HCT116 (cell line): ENCODE measurements at regions not wholly inside any gene's neighbourhood (a gene's known extent, or its start where the extent isn't known, plus 50 kb on each side); places are given as distances from the start of the nearest gene placed in this dataset.

Source experiments
- ATAC-seq: fragments of 200-7000 bp; cut with Tn5 transposase; 2 replicates; pipeline ENCODE4 v1.9.1; 2020; ENCODE audit warnings: mild to moderate bottlenecking, moderate library complexity
- BruUV-seq: library from RNA; stranded (reverse); fragments of 400-500 nt; replicated peaks from 2 replicates; lab custom pipeline; 2021; lab: Mats Ljungman, UMichigan
- CTCF ChIA-PET: fragments of 300-600 bp; sonication (Branson Sonifier 250); formaldehyde crosslinking; loops from one replicate; lab custom pipeline; 2021; ENCODE audit warnings: antibody characterized with exemption; lab: Charles Lee
- POLR2A ChIA-PET: fragments of 300-600, 350-600 bp; sonication (Branson Sonifier 250); formaldehyde crosslinking; loops from one replicate; lab custom pipeline; 2021; ENCODE audit warnings: antibody characterized with exemption; lab: Charles Lee
- RAD21 ChIA-PET, 2 experiments: fragments of 300-600 bp; sonication (Branson Sonifier 250); formaldehyde crosslinking; loops; one replicate each; lab custom pipeline; 2023; ENCODE audit warnings: low total read pairs in 2 of 2; ENCODE audit not compliant: uncharacterized antibody in 2 of 2, unreplicated experiment in 2 of 2, low non-redundant PET in 1 of 2; lab: Charles Lee
- DNase-seq: peaks from one replicate; pipeline ENCODE4 v3.0.0-alpha.2; 2010; ENCODE audit warnings: low read depth, low spot score
- H2AFZ ChIP-seq: fragments of 200-600 bp; shearing (Covaris generic), sonication (generic); 2 replicates; pipeline ENCODE4 v1.6.1; 2017; ENCODE audit warnings: low read depth, mixed run types, mixed read lengths, antibody characterized with exemption, low read length; ENCODE audit not compliant: poor library complexity, severe bottlenecking
- H3K27ac ChIP-seq: 2 replicates; pipeline ENCODE4 v1.5.1; 2012; ENCODE audit warnings: low read depth, low read length
- H3K27me3 ChIP-seq: fragments of 200-600 bp; sonication (generic); 2 replicates; pipeline ENCODE4 v1.6.1; 2016; ENCODE audit warnings: mixed run types, low read length, mixed read lengths; ENCODE audit not compliant: insufficient read depth
- H3K36me3 ChIP-seq, 2 experiments: fragments of 200-500 bp in 1 of 2; fragments of 200-600 bp in 1 of 2; sonication (Bioruptor generic) in 1 of 2; sonication (generic) in 1 of 2; 2 replicates each; pipeline versions ENCODE4 v1.5.1 to v1.6.1; 2014 to 2016; ENCODE audit warnings: low read length in 2 of 2, inconsistent platforms in 1 of 2, mixed read lengths in 1 of 2, mixed run types in 1 of 2; ENCODE audit not compliant: insufficient read depth in 2 of 2, control insufficient read depth in 1 of 2
- H3K4me1 ChIP-seq, 2 experiments: fragments of 200-600 bp in 1 of 2; sonication (generic) in 1 of 2; 2 replicates each; pipeline versions ENCODE4 v1.5.1 to v1.6.1; 2012 to 2017; ENCODE audit warnings: low read length in 2 of 2, inconsistent platforms in 1 of 2, mild to moderate bottlenecking in 1 of 2, mixed read lengths in 1 of 2, mixed run types in 1 of 2, moderate library complexity in 1 of 2; ENCODE audit not compliant: insufficient read depth in 2 of 2, control insufficient read depth in 1 of 2
- H3K4me2 ChIP-seq: fragments of 200-600 bp; sonication (generic); 2 replicates; pipeline ENCODE4 v1.6.1; 2017; ENCODE audit warnings: mixed run types, low read length, mixed read lengths
- H3K4me3 ChIP-seq, 2 experiments: fragments of 200-600 bp in 1 of 2; sonication (generic) in 1 of 2; replicated peaks in 1 of 2; 2 replicates each; pipeline ENCODE4 v1.5.1; 2011 to 2016; ENCODE audit warnings: low read length in 2 of 2, control low read depth in 1 of 2, low read depth in 1 of 2, mild to moderate bottlenecking in 1 of 2, mixed read lengths in 1 of 2, mixed run types in 1 of 2
- H3K79me2 ChIP-seq: fragments of 200-600 bp; sonication (generic); 2 replicates; pipeline ENCODE4 v1.6.1; 2017; ENCODE audit warnings: mild to moderate bottlenecking, mixed run types, low read length, moderate library complexity, mixed read lengths; ENCODE audit not compliant: insufficient read depth
- H3K9ac ChIP-seq: fragments of 200-600 bp; sonication (generic); 2 replicates; pipeline ENCODE4 v1.6.1; 2016; ENCODE audit warnings: low read length, mixed read lengths
- H3K9me2 ChIP-seq: fragments of 200-600 bp; sonication (generic), shearing (Covaris generic); 2 replicates; pipeline ENCODE4 v1.6.1; 2017; ENCODE audit warnings: mixed run types, mild to moderate bottlenecking, moderate library complexity; ENCODE audit not compliant: insufficient read depth
- H3K9me3 ChIP-seq, 2 experiments: fragments of 200-500 bp in 1 of 2; fragments of 200-600 bp in 1 of 2; sonication (Bioruptor generic) in 1 of 2; sonication (generic) in 1 of 2; 2 replicates each; pipeline ENCODE4 v1.6.1; 2014 to 2017; ENCODE audit warnings: low read length in 2 of 2, mixed read lengths in 2 of 2, inconsistent platforms in 1 of 2, low read depth in 1 of 2, mild to moderate bottlenecking in 1 of 2, mixed run types in 1 of 2, moderate library complexity in 1 of 2; ENCODE audit not compliant: control insufficient read depth in 1 of 2, insufficient read depth in 1 of 2
- H4K20me1 ChIP-seq: fragments of 200-600 bp; sonication (generic), shearing (Covaris generic); 2 replicates; pipeline ENCODE4 v1.6.1; 2017; ENCODE audit warnings: mixed run types, mild to moderate bottlenecking, moderate library complexity; ENCODE audit not compliant: insufficient read depth
- FOSL1 ChIP-seq: IDR thresholded peaks from 2 replicates; pipeline ENCODE4 v1.6.1; 2012; ENCODE audit warnings: low read depth
- JUND ChIP-seq: IDR thresholded peaks from 2 replicates; pipeline ENCODE4 v1.6.1; 2012
- TCF7L2 ChIP-seq: IDR thresholded peaks from 2 replicates; pipeline ENCODE4 v1.7.0; 2011; ENCODE audit warnings: borderline replicate concordance, inconsistent platforms; ENCODE audit not compliant: insufficient read depth, insufficient read length; ENCODE audit errors: extremely low read depth
- intact Hi-C: fragments of 100-400 bp; cut with micrococcal nuclease; formaldehyde crosslinking; loops from 2 replicates; pipeline ENCODE4 v1.10.0; 2022
- TF ChIP-seq, protein P1 (sequence below): IDR thresholded peaks from 2 replicates; pipeline ENCODE4 v1.6.1; 2012

DNA sequence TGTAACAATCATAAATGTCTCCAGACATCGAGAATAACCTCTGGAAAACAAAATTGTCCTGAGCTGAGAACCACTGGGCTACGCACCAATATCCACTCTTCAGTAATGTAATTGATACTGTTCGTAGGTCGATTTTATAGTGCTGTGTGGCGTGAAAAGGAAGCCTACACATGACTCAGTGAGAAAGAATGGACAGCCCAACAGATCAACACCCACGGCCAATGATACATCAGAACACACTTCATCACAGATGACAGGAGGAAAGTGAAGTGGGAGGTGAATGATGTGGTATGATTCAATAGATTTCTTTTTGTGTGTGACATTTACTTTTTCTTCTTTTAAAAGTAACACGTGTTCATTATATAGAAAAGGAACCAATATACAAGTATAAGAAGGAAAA lies 93.5 kb downstream of the RPS12 start:
- Histone ChIP-seq H3K36me3 (no peaks in the 10 kb centered on the region), H3K9me2 (no peaks in the 10 kb centered on the region), H3K4me3 (no peak overlapping the region), H3K9ac (no peak overlapping the region), H3K27me3 (no peaks in the 10 kb centered on the region), H2AFZ (peak overlapping the region; percentile 46), H4K20me1 (no peaks in the 10 kb centered on the region), H3K4me2 (peak overlapping the region; percentile 34; the same call in 1 of the 2 replicates), H3K79me2 (no peaks in the 10 kb centered on the region), H3K9me3 (no peaks in the 10 kb centered on the region), H3K27ac (no peak overlapping the region), H3K4me1 (peaks cover 0 to 15% of the 10 kb centered on the region in 2 experiments; a peak in 2 of 4 replicates)
- ChIA-PET POLR2A (no interaction called here), CTCF (interaction anchor here (1.1 kb wide), 1 partner anchor 30 kb away, joined by 3 read pairs; no protein-coding TSS in a partner anchor), RAD21 (no interaction called here)
- TF ChIP-seq JUND (no peak), FOSL1 (0 out of 2 replicates have a peak, but pooled peaks have one; percentile 12)
- TF ChIP-seq, protein P1, sequence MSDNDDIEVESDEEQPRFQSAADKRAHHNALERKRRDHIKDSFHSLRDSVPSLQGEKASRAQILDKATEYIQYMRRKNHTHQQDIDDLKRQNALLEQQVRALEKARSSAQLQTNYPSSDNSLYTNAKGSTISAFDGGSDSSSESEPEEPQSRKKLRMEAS: no peak
- intact Hi-C loops: no loop called here
- DNase-seq (peak; percentile 8), ATAC-seq (peak; percentile 62; the same call in 1 of the 2 replicates)
- BruUV-seq: no TSS peak

DNA sequence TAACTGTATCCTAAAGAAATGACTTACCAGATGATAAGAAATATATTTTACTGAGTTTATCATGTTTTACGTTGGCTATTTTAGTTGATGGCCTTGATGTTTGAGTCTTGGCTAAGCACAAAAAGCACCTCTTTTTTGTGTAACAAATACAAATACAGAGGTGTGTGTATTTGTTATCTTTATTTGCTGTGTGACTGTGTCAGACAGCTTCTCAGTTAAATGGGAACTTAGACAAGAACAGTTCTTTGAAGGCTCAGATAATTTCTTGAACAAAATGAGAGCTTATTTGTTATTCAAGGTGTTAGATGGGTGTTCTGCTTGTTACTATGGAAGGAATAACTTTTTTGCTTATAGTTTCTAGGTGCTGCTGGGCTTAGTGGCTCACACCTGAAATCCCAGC lies 95.4 kb downstream of the RPS12 start:
- Histone ChIP-seq H3K4me1 (peaks cover 0 to 15% of the 10 kb centered on the region in 2 experiments; a peak in 2 of 4 replicates), H3K36me3 (no peaks in the 10 kb centered on the region), H3K27ac (no peak overlapping the region)
- RAD21 ChIA-PET: no interaction called here
- ATAC-seq: no peak
- CTCF ChIA-PET: no interaction called here
- TF ChIP-seq TCF7L2: no peak
- TF ChIP-seq, all 23 proteins: peak for 0
- Histone ChIP-seq H3K4me3 (no peak overlapping the region), H3K27me3 (no peaks in the 10 kb centered on the region), H3K4me2 (no peak overlapping the region), H3K9ac (no peak overlapping the region), H3K79me2 (no peaks in the 10 kb centered on the region), H4K20me1 (no peaks in the 10 kb centered on the region), H3K9me2 (no peaks in the 10 kb centered on the region), H3K9me3 (no peaks in the 10 kb centered on the region), H2AFZ (no peak overlapping the region)
- intact Hi-C loops: no loop called here
- POLR2A ChIA-PET: no interaction called here
- no peak for DNase-seq
- BruUV-seq: no TSS peak
